ENCODE measurements at regions not wholly inside any gene's neighbourhood (a gene's known extent, or its start where the extent isn't known, plus 50 kb on each side); places are given as distances from the start of the nearest gene placed in this dataset.
"Not testable (repeated sequence)": the region's sequence is repeated elsewhere in the genome, so short reads cannot be mapped to it uniquely, and the experiment has no call there.

- H3K4me3 ChIP-seq (ENCODE audit: low read depth, low read length) = no peak overlapping the region
- TF ChIP-seq, protein P1, sequence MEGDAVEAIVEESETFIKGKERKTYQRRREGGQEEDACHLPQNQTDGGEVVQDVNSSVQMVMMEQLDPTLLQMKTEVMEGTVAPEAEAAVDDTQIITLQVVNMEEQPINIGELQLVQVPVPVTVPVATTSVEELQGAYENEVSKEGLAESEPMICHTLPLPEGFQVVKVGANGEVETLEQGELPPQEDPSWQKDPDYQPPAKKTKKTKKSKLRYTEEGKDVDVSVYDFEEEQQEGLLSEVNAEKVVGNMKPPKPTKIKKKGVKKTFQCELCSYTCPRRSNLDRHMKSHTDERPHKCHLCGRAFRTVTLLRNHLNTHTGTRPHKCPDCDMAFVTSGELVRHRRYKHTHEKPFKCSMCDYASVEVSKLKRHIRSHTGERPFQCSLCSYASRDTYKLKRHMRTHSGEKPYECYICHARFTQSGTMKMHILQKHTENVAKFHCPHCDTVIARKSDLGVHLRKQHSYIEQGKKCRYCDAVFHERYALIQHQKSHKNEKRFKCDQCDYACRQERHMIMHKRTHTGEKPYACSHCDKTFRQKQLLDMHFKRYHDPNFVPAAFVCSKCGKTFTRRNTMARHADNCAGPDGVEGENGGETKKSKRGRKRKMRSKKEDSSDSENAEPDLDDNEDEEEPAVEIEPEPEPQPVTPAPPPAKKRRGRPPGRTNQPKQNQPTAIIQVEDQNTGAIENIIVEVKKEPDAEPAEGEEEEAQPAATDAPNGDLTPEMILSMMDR (IDR thresholded peaks at IDR 0.05; ENCODE audit: low read depth, low read length) = no peak
These were observed 148.9 kb upstream of the FAM47C start for GRCh38 chrX:36859231-36859630.

DNA sequence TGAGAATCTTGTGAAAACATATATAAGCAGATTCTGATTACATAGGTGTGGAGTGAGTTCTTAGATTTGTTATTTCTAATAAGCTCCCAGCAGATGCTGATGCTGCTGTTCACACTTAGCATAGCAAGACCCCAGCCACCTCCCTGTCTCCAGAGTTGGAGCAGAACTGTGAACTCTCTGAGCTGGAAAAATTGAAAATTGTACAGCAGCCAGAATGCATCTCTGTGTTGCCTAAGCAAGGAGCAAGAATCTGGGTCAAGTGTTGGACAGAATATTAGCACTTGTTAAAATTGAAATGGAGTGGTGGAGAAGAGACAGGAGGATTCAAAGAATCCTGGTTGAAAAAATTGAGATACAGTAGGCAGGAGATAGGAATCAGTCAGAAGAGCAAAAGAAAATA, 146.6 kb upstream of the FAM47C start:
- H3K4me3 ChIP-seq (ENCODE audit: low read depth, low read length) = no peak overlapping the region
- TF ChIP-seq, protein P1 (IDR thresholded peaks at IDR 0.05; ENCODE audit: low read depth, low read length) = no peak

- TF ChIP-seq, protein P1 (IDR thresholded peaks at IDR 0.05; ENCODE audit: low read depth, low read length) = no peak
- no peak overlapping the region for H3K4me3 ChIP-seq (ENCODE audit: low read depth, low read length)
These were observed 141.0 kb upstream of the FAM47C start for GRCh38 chrX:36867143-36867542.

DNA sequence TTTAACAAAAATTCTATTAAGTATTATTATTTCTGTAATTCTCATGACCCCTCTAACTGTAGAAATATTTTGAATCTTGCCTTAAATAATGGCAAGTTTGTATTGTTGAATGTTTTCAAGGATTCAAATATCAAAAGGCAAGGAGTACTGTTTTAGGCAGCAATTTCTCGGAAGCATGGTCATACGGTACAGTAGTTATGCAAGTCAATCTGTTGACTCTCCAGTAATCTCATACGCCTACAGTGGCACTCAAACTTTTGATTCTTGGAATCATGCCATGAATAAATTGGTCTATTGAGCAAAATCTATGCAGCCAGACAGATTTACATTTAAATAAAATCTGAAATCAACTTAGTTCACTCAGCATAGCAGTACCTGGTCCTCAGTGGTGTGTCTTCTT, 139.6 kb upstream of the FAM47C start:
- TF ChIP-seq, protein P1 (IDR thresholded peaks at IDR 0.05; ENCODE audit: low read depth, low read length) = no peak
- H3K4me3 ChIP-seq (ENCODE audit: low read depth, low read length) = no peak overlapping the region

DNA sequence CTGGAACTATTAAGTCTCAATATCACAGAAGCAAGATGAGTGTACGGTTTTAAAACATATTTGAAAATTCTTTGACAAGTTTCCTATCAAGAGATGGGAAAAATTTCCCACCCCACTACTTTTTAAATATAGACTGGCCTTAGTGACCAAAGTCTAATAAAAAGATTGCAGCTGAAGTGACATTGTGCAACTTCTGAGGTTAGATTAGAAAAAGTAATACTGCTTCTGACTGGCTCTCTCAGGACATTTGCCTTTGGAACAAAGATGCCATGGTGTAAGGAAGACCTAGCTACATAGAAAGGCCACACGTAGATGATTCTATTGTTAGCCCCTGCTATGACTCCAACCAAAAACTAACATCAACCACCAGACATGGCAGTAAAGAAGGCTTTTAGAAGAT, 138.7 kb upstream of the FAM47C start:
- TF ChIP-seq, protein P1 (IDR thresholded peaks at IDR 0.05; ENCODE audit: low read depth, low read length) = no peak
- no peak overlapping the region for H3K4me3 ChIP-seq (ENCODE audit: low read depth, low read length)

GRCh38 chrX:36897690-36898089, 110.5 kb upstream of the FAM47C start:
- no peak overlapping the region for H3K4me3 ChIP-seq (ENCODE audit: low read depth, low read length)
- TF ChIP-seq, protein P1 (IDR thresholded peaks at IDR 0.05; ENCODE audit: low read depth, low read length) = no peak

DNA sequence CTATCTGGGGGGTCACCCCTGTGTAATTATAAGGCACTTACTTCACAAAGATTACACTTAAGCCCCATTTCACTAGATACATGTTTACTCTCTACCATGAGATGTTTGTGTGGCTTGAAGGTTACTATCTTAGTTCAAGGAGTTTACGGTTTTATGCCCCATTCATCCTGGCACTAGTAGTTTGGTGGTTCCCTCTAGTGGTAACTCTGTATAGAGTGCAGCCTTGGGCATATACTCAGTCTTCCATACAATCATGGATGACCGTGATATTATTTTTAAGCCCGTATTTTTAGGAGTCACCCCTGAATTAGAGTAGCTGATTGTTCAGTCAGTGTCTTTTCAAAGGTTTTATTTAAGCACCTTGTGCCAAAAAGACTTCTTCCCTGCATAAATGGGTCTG, 109.9 kb upstream of the FAM47C start:
- TF ChIP-seq, protein P1 (IDR thresholded peaks at IDR 0.05; ENCODE audit: low read depth, low read length) = no peak
- H3K4me3 ChIP-seq (ENCODE audit: low read depth, low read length) = no peak overlapping the region

- not testable (repeated sequence) for H3K4me3 ChIP-seq (ENCODE audit: low read depth, low read length)
These were observed 103.6 kb upstream of the FAM47C start for GRCh38 chrX:36904561-36904960.

Data from WI38 (cell line).